Suprapubic skin (tissue), 4 donors: ENCODE measurements at regions not wholly inside any gene's neighbourhood (a gene's known extent, or its start where the extent isn't known, plus 50 kb on each side); places are given as distances from the start of the nearest gene placed in this dataset.
"Not testable (repeated sequence)": the region's sequence is repeated elsewhere in the genome, so short reads cannot be mapped to it uniquely, and the experiment has no call there.

ENCODE experiments used
- DNase-seq, 2 donors: peaks; one replicate each; pipeline ENCODE4 v3.0.0-alpha.2; 2019; ENCODE audit warnings: low spot score in 2 of 2
- H3K27ac ChIP-seq: fragments of 200-600 bp; sonication (generic); one replicate; pipeline ENCODE4 v1.5.1; 2019
- H3K27me3 ChIP-seq: fragments of 200-600 bp; sonication (generic); one replicate; pipeline ENCODE4 v1.5.1; 2019
- H3K36me3 ChIP-seq: fragments of 200-600 bp; sonication (generic); one replicate; pipeline ENCODE4 v1.5.1; 2019
- H3K4me1 ChIP-seq: fragments of 200-600 bp; sonication (generic); one replicate; pipeline ENCODE4 v1.5.1; 2019
- H3K4me3 ChIP-seq: fragments of 200-600 bp; sonication (generic); one replicate; pipeline ENCODE4 v1.5.1; 2019; ENCODE audit warnings: mild to moderate bottlenecking
- H3K9me3 ChIP-seq: fragments of 200-600 bp; sonication (generic); one replicate; pipeline ENCODE4 v1.5.1; 2019
- EP300 ChIP-seq: sonication (generic); formaldehyde crosslinking; IDR thresholded peaks from one replicate; pipeline ENCODE4 v1.6.1; 2017; ENCODE audit warnings: antibody characterized with exemption
- POLR2A ChIP-seq, 2 donors: fragments of 450-650 bp; IDR thresholded peaks; one replicate each; pipeline ENCODE4 v1.6.1; 2017; ENCODE audit warnings: antibody characterized with exemption in 2 of 2, mild to moderate bottlenecking in 2 of 2, moderate library complexity in 2 of 2
- POLR2AphosphoS5 ChIP-seq, 3 donors: sonication (generic); formaldehyde crosslinking; IDR thresholded peaks; one replicate each; pipeline ENCODE4 v1.6.1; 2017; ENCODE audit warnings: antibody characterized with exemption in 3 of 3
- WGBS: methylation state at CpG from one replicate; pipeline ENCODE4 v1.1.5; 2018; 5-methylcytosine and 5-hydroxymethylcytosine counted together
- TF ChIP-seq, protein P1 (sequence below), 2 donors: fragments of 200-600 bp in 1 of 2; fragments of 450-650 bp in 1 of 2; sonication (generic) in 1 of 2; IDR thresholded peaks; one replicate each; pipeline ENCODE4 v1.5.1; 2016 to 2019; ENCODE audit warnings: antibody characterized with exemption in 2 of 2, mild to moderate bottlenecking in 1 of 2, moderate library complexity in 1 of 2

DNA sequence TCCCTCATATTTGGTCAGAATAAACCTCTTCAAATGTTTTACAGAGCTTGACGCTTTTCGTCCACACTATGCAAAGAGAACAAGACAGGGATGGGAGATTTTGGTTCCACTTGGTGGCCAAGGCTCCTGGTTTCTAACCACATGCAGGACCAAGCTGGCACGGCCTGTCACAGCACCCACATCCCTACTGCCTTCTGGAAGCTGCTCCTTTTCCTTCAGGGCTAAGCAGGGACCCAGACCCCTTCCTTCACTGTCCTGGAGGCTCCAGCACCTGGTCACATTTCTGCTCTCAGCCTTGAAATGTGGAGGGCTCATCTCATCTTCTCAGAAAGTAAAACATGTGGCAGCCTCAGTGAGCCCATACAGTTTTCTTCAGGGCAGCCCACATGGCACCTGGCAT is 50.4 kb upstream of the ARHGEF7 start:
- TF ChIP-seq POLR2A (IDR thresholded peaks at IDR 0.05), result no peak
- no peak for TF ChIP-seq EP300
- no peak for DNase-seq
- 93% methylated on average over 3 of the region's 3 CpGs for WGBS
- H3K36me3 ChIP-seq, result no peaks in the 10 kb centered on the region
- no peak overlapping the region for H3K27ac ChIP-seq
- peaks cover 5% of the 10 kb centered on the region for H3K27me3 ChIP-seq
- peaks cover 4% of the 10 kb centered on the region for H3K4me1 ChIP-seq
- H3K9me3 ChIP-seq, result no peaks in the 10 kb centered on the region
- no peak overlapping the region for H3K4me3 ChIP-seq

DNA sequence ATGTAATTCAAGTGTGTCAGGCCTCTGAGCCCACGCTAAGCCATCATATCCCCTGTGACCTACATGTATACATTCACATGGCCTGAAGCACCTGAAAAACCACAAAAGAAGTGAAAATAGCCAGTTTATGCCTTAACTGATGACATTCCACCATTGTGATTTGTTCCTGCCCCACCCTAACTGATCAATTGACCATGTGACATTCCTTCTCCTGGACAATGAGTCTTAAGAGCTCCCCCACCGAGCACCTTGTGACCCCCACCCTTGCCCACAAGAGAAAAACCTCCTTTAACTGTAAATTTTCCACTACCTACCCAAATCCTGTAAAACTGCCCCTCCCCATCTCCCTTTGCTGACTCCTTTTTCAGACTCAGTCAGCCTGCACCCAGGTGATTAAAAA is 52.1 kb upstream of the ARHGEF7 start:
- H3K4me1 ChIP-seq, result peaks cover 4% of the 10 kb centered on the region
- H3K9me3 ChIP-seq, result no peaks in the 10 kb centered on the region
- no peaks in the 10 kb centered on the region for H3K36me3 ChIP-seq
- 60% methylated on average over 2 of the region's 2 CpGs for WGBS
- DNase-seq, result no peak
- TF ChIP-seq POLR2A (IDR thresholded peaks at IDR 0.05) (no peak), EP300 (no peak), POLR2AphosphoS5 (IDR thresholded peaks at IDR 0.05) (no peak)
- TF ChIP-seq, protein P1, sequence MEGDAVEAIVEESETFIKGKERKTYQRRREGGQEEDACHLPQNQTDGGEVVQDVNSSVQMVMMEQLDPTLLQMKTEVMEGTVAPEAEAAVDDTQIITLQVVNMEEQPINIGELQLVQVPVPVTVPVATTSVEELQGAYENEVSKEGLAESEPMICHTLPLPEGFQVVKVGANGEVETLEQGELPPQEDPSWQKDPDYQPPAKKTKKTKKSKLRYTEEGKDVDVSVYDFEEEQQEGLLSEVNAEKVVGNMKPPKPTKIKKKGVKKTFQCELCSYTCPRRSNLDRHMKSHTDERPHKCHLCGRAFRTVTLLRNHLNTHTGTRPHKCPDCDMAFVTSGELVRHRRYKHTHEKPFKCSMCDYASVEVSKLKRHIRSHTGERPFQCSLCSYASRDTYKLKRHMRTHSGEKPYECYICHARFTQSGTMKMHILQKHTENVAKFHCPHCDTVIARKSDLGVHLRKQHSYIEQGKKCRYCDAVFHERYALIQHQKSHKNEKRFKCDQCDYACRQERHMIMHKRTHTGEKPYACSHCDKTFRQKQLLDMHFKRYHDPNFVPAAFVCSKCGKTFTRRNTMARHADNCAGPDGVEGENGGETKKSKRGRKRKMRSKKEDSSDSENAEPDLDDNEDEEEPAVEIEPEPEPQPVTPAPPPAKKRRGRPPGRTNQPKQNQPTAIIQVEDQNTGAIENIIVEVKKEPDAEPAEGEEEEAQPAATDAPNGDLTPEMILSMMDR (IDR thresholded peaks at IDR 0.05), result no peak
- no peak overlapping the region for H3K27ac ChIP-seq
- no peak overlapping the region for H3K4me3 ChIP-seq
- peaks cover 5% of the 10 kb centered on the region for H3K27me3 ChIP-seq

DNA sequence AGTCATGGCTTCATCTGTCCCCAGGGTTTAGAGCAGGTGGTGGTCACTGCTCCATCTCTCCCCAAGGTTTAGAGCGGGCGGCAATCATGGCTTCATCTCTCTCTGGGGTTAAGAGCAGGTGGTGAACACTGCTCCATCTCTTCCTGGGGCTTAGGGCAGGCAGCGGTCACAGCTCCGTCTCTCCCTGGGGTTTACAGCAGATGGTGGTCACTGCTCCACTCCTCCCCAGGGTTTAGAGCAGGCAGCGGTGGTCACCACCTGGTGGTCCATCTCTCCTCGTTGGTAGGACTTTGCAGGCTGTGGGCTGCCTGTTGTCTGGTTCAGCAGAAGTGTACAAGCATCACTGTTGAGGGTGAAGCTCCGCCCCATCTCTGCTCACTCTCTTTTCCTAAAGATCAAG is 52.8 kb upstream of the ARHGEF7 start:
- no peaks in the 10 kb centered on the region for H3K9me3 ChIP-seq

DNA sequence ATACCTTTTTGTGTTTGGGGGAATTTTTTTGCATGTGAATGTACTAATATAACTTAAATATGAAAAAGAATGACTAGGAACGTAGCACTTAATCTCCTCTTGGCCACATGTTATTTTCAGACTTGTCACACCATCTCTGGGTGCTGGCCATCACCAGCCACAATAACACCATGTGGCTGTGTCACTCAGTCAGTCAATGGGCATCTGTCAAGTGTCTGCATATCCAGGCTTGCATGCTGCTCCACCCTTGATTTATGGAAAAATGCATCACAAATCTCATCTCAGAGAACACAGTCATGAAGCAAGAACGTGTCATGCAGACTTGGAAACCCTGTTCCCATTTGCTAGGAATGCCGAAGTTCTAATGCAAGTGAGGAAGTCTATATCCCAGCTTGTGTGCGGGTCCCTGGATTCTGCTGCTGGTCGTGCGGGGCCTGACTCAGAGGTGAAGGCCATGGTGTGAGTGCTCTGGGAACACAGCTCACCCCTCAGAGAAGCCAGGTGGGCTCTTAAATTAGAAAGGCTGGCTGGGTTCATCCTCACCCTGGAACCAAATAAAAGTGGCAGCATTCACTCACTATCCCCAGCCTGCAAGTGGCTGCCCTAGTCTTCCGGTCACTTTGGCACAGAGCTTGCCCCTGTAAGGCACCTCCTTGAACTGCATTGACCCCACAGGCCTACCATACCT is 53.6 kb upstream of the ARHGEF7 start:
- 86% methylated on average over 6 of the region's 7 CpGs for WGBS
- no peak for TF ChIP-seq EP300
- Histone ChIP-seq H3K9me3 (no peaks in the 10 kb centered on the region), H3K27me3 (peaks cover 5% of the 10 kb centered on the region), H3K27ac (no peak overlapping the region), H3K4me1 (no peaks in the 10 kb centered on the region), H3K4me3 (no peak overlapping the region), H3K36me3 (no peaks in the 10 kb centered on the region)
- DNase-seq, result no peak

More for the DNA sequence above, 52.8 kb upstream of the ARHGEF7 start:
- DNase-seq, result no peak
- Histone ChIP-seq H3K27me3 (peaks cover 5% of the 10 kb centered on the region), H3K27ac (no peak overlapping the region), H3K36me3 (no peaks in the 10 kb centered on the region), H3K4me1 (peaks cover 2% of the 10 kb centered on the region), H3K4me3 (no peak overlapping the region)
- TF ChIP-seq EP300, result no peak
- TF ChIP-seq POLR2A (IDR thresholded peaks at IDR 0.05), result no peak
- no peak for TF ChIP-seq POLR2AphosphoS5 (IDR thresholded peaks at IDR 0.05)
- TF ChIP-seq, protein P1 (IDR thresholded peaks at IDR 0.05), result no peak
- WGBS, result 85% methylated on average over 6 of the region's 7 CpGs

DNA sequence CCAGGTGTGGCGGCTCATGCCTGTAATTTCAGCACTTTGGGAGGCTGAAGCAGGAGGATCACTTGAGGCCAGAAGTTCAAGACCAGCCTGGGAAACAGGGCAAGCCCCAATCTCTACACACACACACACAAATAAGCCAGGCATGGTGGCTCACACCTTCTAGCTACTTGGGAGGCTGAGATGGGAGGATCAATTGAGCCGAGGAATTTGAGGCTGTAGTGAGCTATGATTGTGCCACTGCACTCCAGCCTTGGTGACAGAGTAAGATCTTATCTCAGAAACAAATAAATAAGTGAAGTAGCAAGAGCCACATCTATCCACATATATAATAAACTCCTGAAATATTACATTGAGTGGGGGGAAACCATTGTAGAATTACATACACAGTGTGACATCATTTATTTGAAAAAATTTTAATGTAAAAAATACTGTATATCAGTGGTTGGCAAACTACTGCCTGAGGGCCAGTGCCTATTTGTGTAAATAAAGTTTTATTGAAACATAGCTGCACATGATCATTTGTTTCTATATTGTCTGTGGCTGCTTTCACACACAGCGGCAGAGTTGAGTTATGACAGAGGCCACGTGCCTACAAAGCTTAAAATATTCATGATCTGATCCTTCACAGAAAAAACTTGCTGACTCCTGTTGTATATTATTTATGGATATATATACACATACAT is 54.7 kb upstream of the ARHGEF7 start:
- 82% methylated on average over 4 of the region's 4 CpGs for WGBS
- TF ChIP-seq EP300, result no peak
- no peak for TF ChIP-seq POLR2AphosphoS5 (IDR thresholded peaks at IDR 0.05)
- TF ChIP-seq, protein P1 (IDR thresholded peaks at IDR 0.05), result no peak
- TF ChIP-seq POLR2A (IDR thresholded peaks at IDR 0.05), result no peak
- Histone ChIP-seq H3K4me1 (no peaks in the 10 kb centered on the region), H3K27ac (no peak overlapping the region), H3K36me3 (no peaks in the 10 kb centered on the region), H3K27me3 (peaks cover 5% of the 10 kb centered on the region), H3K9me3 (no peaks in the 10 kb centered on the region), H3K4me3 (no peak overlapping the region)
- no peak for DNase-seq

DNA sequence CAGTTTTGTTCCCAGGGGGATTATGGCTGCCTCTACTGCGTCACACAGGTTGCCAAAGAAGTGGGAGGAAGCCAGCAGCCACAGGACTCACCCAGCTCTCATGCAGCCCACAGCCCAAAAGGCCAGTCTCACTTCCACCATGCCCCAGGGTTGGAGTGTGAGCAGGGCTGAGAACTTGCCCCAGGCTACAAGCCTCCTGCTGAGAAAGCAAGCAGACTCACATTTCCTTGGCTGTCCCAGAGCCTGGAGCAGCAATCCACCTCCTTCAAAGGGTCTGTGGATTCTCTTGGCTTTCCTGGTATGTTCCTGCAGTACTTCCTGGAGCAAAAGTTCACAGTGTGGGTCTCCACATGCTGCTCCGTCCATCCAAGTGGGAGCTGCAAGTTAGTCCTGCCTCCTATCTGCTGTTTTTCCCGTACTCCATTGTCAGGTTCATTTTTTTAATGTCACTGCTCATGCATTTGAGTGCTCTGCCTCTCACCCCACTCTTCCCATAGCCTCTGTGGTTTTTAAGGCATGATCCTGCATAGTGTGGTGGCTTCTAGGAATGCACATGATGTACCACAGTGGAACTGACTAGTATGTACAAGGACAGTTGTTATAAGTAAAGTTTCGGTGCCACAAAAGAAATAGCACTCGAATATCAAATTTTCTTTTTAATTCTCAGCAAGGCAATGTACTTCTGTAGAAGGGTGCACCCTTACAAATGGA is 56.2 kb upstream of the ARHGEF7 start:
- TF ChIP-seq EP300, result no peak
- 70% methylated on average over 5 of the region's 5 CpGs for WGBS
- H3K27me3 ChIP-seq, result peaks cover 5% of the 10 kb centered on the region

DNA sequence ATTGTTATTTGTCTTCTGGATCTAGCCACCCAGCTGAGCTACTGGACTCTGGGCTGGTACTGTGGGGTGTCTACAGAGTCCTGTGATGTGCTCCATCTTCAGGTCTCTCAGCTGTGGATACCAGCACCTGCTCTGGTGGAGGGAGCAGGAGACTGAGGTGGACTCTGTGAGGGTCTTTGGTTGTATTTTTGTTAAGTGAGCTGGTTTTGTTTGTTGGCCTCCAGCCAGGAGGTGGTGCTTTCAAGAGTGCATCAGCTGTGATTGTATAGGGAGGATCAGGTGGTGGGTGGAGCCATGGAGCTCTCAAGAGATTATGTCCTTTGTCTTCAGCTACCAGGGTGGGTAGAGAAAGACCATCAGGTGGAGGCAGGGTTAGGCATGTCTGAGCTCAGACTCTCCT is 56.8 kb upstream of the ARHGEF7 start:
- not testable (repeated sequence) for H3K36me3 ChIP-seq, DNase-seq, H3K4me3 ChIP-seq, H3K9me3 ChIP-seq, H3K4me1 ChIP-seq, H3K27me3 ChIP-seq, H3K27ac ChIP-seq

More for the DNA sequence above, 56.2 kb upstream of the ARHGEF7 start:
- no peaks in the 10 kb centered on the region for H3K4me1 ChIP-seq
- no peak overlapping the region for H3K4me3 ChIP-seq
- no peaks in the 10 kb centered on the region for H3K36me3 ChIP-seq
- H3K27ac ChIP-seq, result no peak overlapping the region
- no peak for DNase-seq
- H3K9me3 ChIP-seq, result no peaks in the 10 kb centered on the region

DNA sequence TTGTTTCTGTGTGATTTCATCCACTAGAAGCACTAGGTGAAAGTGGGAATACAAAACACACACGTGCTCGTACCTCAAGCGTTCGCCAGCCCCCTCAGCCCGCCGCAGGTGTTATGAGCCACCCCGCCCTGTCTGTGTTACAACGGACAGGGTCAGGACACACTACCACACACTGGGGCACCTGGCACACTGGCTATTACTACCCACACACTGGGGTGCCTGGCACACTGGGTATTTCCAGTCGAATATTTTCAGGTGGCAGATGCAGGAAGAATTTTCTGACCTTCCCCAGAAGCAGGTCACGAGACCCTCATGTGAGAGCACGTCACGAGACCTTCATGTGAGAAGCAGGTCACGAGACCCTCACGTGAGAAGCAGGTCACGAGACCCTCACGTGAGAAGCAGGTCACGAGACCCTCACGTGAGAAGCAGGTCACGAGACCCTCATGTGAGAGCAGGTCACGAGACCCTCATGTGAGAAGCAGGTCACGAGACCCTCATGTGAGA is 63.3 kb upstream of the ARHGEF7 start:
- H3K36me3 ChIP-seq, DNase-seq, H3K27me3 ChIP-seq, H3K27ac ChIP-seq, H3K9me3 ChIP-seq, H3K4me1 ChIP-seq, H3K4me3 ChIP-seq: not testable (repeated sequence)
- WGBS, result 78% methylated on average over 18 of the region's 21 CpGs
